ENCODE measurements at regions not wholly inside any gene's neighbourhood (a gene's known extent, or its start where the extent isn't known, plus 50 kb on each side); places are given as distances from the start of the nearest gene placed in this dataset.

- H3K4me3 Mint-ChIP-seq: no peak overlapping the region
- no peaks in the 10 kb centered on the region for H3F3A ChIP-seq (ENCODE audit: low read depth)
- H3K27me3 ChIP-seq: no peaks in the 10 kb centered on the region
- H3K36me3 ChIP-seq: no peaks in the 10 kb centered on the region
- H3K79me2 ChIP-seq (ENCODE audit: low read depth): no peaks in the 10 kb centered on the region
- no peaks in the 10 kb centered on the region for H3K4me1 Mint-ChIP-seq
- no peaks in the 10 kb centered on the region for H3K27me3 Mint-ChIP-seq (ENCODE audit: insufficient read depth, low read depth)
- DNase-seq (ENCODE audit: low spot score): no peak
- H4K20me1 ChIP-seq (ENCODE audit: low read depth): no peaks in the 10 kb centered on the region
- H2AFZ ChIP-seq (replicated peaks): no peak overlapping the region
- no peaks in the 10 kb centered on the region for H3K36me3 Mint-ChIP-seq
- H3K9me3 Mint-ChIP-seq: no peaks in the 10 kb centered on the region
- no peaks in the 10 kb centered on the region for H3K9me3 ChIP-seq (ENCODE audit: low read depth)
- H3K4me1 ChIP-seq: no peaks in the 10 kb centered on the region
- H3K9ac ChIP-seq: no peak overlapping the region
- TF ChIP-seq EZH2phosphoT487 (IDR thresholded peaks at IDR 0.05) (no peak), CTCF (IDR thresholded peaks at IDR 0.05) (no peak), EZH2 (IDR thresholded peaks at IDR 0.05) (no peak)
- no peak overlapping the region for H3K4me2 ChIP-seq
- H3K27ac Mint-ChIP-seq: no peak overlapping the region
- no peak overlapping the region for H3K27ac ChIP-seq
- no peak overlapping the region for H3K4me3 ChIP-seq
These were observed 2371.8 kb downstream of the PCDH7 start for GRCh38 chr4:33091961-33092360.

- H3K27ac Mint-ChIP-seq: no peak overlapping the region
- Histone ChIP-seq H3K4me1 (no peaks in the 10 kb centered on the region), H2AFZ (replicated peaks) (no peak overlapping the region), H3K4me3 (no peak overlapping the region), H3K79me2 (ENCODE audit: low read depth) (no peaks in the 10 kb centered on the region), H3K36me3 (no peaks in the 10 kb centered on the region), H3F3A (ENCODE audit: low read depth) (no peaks in the 10 kb centered on the region), H4K20me1 (ENCODE audit: low read depth) (no peaks in the 10 kb centered on the region), H3K4me2 (no peak overlapping the region), H3K27ac (no peak overlapping the region), H3K27me3 (no peaks in the 10 kb centered on the region), H3K9me3 (ENCODE audit: low read depth) (no peaks in the 10 kb centered on the region), H3K9ac (no peak overlapping the region)
- no peak overlapping the region for H3K4me3 Mint-ChIP-seq
- H3K9me3 Mint-ChIP-seq: no peaks in the 10 kb centered on the region
- no peaks in the 10 kb centered on the region for H3K4me1 Mint-ChIP-seq
- no peaks in the 10 kb centered on the region for H3K27me3 Mint-ChIP-seq (ENCODE audit: insufficient read depth, low read depth)
- no peaks in the 10 kb centered on the region for H3K36me3 Mint-ChIP-seq
- no peak for DNase-seq (ENCODE audit: low spot score)
- TF ChIP-seq EZH2phosphoT487 (IDR thresholded peaks at IDR 0.05) (no peak), EZH2 (IDR thresholded peaks at IDR 0.05) (no peak), CTCF (IDR thresholded peaks at IDR 0.05) (no peak)
These were observed 2384.1 kb downstream of the PCDH7 start for GRCh38 chr4:33104273-33104672.

- H3K4me3 Mint-ChIP-seq: no peak overlapping the region
- Histone ChIP-seq H3K36me3 (no peaks in the 10 kb centered on the region), H2AFZ (replicated peaks) (no peak overlapping the region), H3K4me3 (no peak overlapping the region), H3K27ac (no peak overlapping the region), H3K4me2 (no peak overlapping the region), H3K9me3 (ENCODE audit: low read depth) (no peaks in the 10 kb centered on the region), H3K4me1 (no peaks in the 10 kb centered on the region), H3F3A (ENCODE audit: low read depth) (no peaks in the 10 kb centered on the region), H3K9ac (no peak overlapping the region), H4K20me1 (ENCODE audit: low read depth) (no peaks in the 10 kb centered on the region), H3K79me2 (ENCODE audit: low read depth) (no peaks in the 10 kb centered on the region), H3K27me3 (no peaks in the 10 kb centered on the region)
- H3K36me3 Mint-ChIP-seq: no peaks in the 10 kb centered on the region
- TF ChIP-seq EZH2 (IDR thresholded peaks at IDR 0.05) (no peak), CTCF (IDR thresholded peaks at IDR 0.05) (no peak), EZH2phosphoT487 (IDR thresholded peaks at IDR 0.05) (no peak)
- H3K4me1 Mint-ChIP-seq: no peaks in the 10 kb centered on the region
- H3K27me3 Mint-ChIP-seq (ENCODE audit: insufficient read depth, low read depth): no peaks in the 10 kb centered on the region
- H3K27ac Mint-ChIP-seq: no peak overlapping the region
- no peaks in the 10 kb centered on the region for H3K9me3 Mint-ChIP-seq
- no peak for DNase-seq (ENCODE audit: low spot score)
These were observed 2387.6 kb downstream of the PCDH7 start for GRCh38 chr4:33107814-33108213.

DNA sequence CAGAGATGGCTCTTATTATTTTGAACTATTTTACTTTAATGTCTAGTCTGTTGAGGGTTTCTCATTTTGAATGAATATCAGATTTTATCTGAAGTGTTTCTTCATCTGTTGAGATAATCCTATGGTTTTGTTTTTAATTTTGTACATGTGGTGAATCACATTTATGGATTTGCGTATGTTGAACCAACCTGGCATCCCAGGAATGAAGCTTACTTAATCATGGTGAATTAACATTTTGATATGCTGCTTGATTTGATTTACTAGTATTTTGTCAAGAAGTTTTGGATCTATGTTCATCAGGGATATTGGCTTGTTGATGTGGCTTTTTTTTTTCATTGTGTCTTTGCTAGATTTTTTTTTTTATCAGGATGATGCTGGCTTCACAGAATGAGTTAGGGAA, 2390.9 kb downstream of the PCDH7 start:
- no peaks in the 10 kb centered on the region for H3K4me1 Mint-ChIP-seq
- H3K4me1 ChIP-seq: no peaks in the 10 kb centered on the region
- no peak overlapping the region for H3K27ac Mint-ChIP-seq
- no peaks in the 10 kb centered on the region for H3K9me3 Mint-ChIP-seq
- H3K27ac ChIP-seq: no peak overlapping the region
- H3K9me3 ChIP-seq (ENCODE audit: low read depth): no peaks in the 10 kb centered on the region
- no peak overlapping the region for H3K4me3 ChIP-seq
- no peaks in the 10 kb centered on the region for H3F3A ChIP-seq (ENCODE audit: low read depth)
- no peak overlapping the region for H2AFZ ChIP-seq (replicated peaks)
- H3K36me3 ChIP-seq: no peaks in the 10 kb centered on the region
- H3K27me3 ChIP-seq: no peaks in the 10 kb centered on the region
- no peak for DNase-seq (ENCODE audit: low spot score)
- TF ChIP-seq EZH2phosphoT487 (IDR thresholded peaks at IDR 0.05) (no peak), CTCF (IDR thresholded peaks at IDR 0.05) (no peak), EZH2 (IDR thresholded peaks at IDR 0.05) (no peak)
- H3K79me2 ChIP-seq (ENCODE audit: low read depth): no peaks in the 10 kb centered on the region
- H3K27me3 Mint-ChIP-seq (ENCODE audit: insufficient read depth, low read depth): no peaks in the 10 kb centered on the region
- H4K20me1 ChIP-seq (ENCODE audit: low read depth): no peaks in the 10 kb centered on the region
- H3K9ac ChIP-seq: no peak overlapping the region
- no peak overlapping the region for H3K4me3 Mint-ChIP-seq
- no peaks in the 10 kb centered on the region for H3K36me3 Mint-ChIP-seq
- no peak overlapping the region for H3K4me2 ChIP-seq

All from neural progenitor cell (in vitro differentiated cells).